ENCODE measurements at regions not wholly inside any gene's neighbourhood (a gene's known extent, or its start where the extent isn't known, plus 50 kb on each side); places are given as distances from the start of the nearest gene placed in this dataset.

GRCh38 chr2:105598829-105599698 is 145.6 kb upstream of the NCK2 start:
- no peak overlapping the region for H3K4me3 ChIP-seq (ENCODE audit: low read depth, low read length)
- no peak for DNase-seq (ENCODE audit: low read depth)

DNA sequence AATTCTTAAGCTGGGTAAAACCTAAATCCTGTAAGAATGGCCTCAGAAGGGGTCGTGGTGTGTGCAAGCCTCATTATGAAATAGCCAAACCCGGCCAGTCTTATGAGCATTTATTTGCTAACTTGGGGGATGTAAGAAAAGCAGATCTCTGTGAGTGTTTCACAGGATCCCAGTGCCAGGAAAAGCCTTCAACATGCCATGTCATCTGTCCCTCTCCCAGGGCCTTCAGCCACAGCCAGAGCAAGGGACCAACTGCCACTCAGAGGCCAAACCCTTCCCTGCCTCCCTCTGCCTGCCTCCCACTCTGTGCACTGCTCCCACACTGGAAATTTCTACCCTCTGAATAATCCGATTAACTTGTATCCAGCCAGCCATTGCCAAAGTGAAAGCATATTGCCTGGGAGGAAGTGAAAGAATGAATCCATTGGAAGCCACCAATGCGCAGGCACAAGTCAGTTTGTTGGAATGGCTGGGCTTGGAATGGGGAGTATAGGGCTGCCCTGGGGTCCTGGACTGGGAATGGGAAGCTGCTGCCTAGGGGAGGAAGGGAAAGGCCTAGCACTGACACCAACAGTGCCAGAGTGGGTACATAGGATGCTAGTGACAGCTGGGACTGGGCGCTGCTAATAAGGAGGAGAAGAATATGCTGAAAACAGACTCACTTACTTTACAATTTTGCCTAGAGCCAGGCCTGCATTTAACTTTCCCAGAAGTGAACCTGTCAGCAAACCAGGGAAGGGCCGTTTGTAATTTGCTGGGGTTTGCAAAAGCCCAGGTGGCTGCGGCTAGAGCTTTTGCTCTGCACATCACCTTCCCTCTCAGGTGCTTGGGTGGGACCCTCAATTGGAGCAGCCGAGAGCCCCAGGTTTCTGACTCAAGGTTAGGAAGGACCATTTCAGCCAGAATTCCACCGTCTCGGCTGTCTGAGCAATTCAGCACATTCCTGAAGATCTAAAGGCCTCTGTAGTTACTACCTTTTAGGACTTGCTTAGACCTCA is 146.6 kb upstream of the NCK2 start:
- no peak overlapping the region for H3K4me3 ChIP-seq (ENCODE audit: low read depth, low read length)
- no peak for DNase-seq (ENCODE audit: low read depth)

- no peak overlapping the region for H3K4me3 ChIP-seq (ENCODE audit: low read depth, low read length)
- DNase-seq (ENCODE audit: low read depth): no peak
Measured at GRCh38 chr2:105597011-105597805, 147.5 kb upstream of the NCK2 start.

GRCh38 chr2:105596411-105596921 is 148.2 kb upstream of the NCK2 start:
- H3K4me3 ChIP-seq (ENCODE audit: low read depth, low read length): no peak overlapping the region
- no peak for DNase-seq (ENCODE audit: low read depth)

DNA sequence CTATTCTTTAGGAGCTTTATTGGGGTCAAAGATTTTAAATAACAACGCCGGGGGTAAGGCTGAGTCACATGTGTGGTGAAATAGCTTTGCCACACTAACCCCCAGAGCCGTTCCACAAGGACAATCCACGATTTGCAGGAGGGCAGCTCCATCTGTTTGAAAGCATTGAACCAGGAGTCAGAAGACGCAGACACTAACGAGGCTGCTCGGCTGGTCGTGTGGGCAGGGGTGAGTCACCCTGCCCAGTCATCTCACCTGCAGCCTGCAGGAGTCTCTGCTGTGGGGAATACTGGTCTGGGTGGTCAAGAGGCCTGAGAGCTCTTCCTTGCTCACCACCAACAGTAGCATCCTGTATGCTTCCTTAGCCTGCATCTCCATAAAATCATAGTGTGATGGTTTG is 149.2 kb upstream of the NCK2 start:
- no peak overlapping the region for H3K4me3 ChIP-seq (ENCODE audit: low read depth, low read length)
- DNase-seq (ENCODE audit: low read depth): no peak

DNA sequence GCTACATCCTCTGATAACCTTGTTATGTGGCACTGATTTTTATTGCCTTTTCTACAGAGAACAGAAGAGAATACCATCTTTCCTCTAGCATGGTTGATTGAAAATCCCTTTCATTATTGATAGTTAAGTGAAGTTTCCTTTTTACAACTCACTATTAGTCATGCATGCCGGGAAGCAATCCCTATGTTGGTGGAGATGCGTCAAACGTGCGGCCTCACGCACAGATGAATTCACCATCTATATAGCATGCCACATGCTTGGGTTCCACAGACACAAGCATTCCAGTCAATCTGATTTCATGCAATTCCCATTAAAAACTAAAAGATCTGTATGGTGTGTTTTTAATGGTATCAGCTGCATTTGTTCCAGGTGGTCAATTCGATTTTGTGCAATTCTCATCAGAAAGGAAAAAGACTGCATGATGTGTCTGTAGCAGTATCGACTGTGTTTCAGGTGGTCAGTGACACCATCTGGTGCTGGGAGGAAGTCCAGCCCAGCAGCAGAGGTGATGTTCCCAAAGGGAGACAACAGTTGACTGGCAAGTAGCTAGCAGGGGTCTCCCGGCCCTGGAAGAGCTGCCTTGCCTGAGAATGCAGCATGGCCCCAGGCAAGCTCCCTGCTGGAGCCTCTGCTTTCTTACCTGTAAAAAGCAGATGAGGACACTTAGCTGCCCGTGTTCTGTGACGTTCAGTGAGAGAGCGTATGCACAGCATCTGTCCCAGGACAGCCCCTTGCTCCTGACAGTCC is 151.3 kb upstream of the NCK2 start:
- no peak for DNase-seq (ENCODE audit: low read depth)
- H3K4me3 ChIP-seq (ENCODE audit: low read depth, low read length): no peak overlapping the region

DNA sequence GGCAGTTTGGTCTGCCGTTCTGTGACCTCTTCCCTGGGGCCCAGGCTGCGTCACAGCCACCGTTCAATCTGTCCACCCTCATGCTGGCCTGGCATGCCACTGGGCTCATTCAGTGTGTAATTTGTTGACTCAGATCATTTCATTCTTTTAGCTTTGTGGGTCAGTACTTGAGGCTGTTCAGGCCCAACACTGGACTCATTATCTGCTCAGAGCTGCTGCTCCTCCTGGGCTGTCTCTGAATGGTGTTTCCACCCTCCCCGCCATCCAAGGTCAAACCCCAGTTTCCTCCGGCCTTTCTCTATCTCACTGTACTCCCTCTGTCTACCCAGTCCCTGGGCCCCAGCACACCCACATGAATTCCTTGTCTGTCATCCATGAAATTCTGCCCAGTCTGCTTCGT is 152.4 kb upstream of the NCK2 start:
- H3K4me3 ChIP-seq (ENCODE audit: low read depth, low read length): no peak overlapping the region
- no peak for DNase-seq (ENCODE audit: low read depth)

- no peak overlapping the region for H3K4me3 ChIP-seq (ENCODE audit: low read depth, low read length)
- DNase-seq (ENCODE audit: low read depth): no peak
Measured at GRCh38 chr2:105590780-105591660, 153.7 kb upstream of the NCK2 start.

- H3K4me3 ChIP-seq (ENCODE audit: low read depth, low read length): no peak overlapping the region
- no peak for DNase-seq (ENCODE audit: low read depth)
Measured at GRCh38 chr2:105588581-105588980, 156.1 kb upstream of the NCK2 start.

DNA sequence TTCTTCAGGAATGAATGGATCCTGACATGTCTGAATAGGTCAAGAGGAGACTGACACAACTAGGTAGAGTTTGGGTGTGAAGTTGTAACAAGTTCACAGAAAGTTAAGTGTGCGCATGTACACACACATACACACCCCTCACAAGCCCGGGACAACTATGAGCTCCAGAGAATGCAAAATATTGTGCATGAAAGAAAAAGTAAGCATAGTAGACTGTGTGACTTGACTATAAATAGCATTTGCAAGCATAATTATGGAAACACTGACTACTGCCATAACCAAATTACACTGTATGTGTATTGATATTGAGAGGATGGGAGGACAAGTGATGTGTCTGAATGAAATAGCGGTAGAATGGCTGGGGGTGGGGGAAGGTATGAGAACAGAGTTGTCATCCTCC is 157.1 kb upstream of the NCK2 start:
- no peak for DNase-seq (ENCODE audit: low read depth)
- no peak overlapping the region for H3K4me3 ChIP-seq (ENCODE audit: low read depth, low read length)

DNA sequence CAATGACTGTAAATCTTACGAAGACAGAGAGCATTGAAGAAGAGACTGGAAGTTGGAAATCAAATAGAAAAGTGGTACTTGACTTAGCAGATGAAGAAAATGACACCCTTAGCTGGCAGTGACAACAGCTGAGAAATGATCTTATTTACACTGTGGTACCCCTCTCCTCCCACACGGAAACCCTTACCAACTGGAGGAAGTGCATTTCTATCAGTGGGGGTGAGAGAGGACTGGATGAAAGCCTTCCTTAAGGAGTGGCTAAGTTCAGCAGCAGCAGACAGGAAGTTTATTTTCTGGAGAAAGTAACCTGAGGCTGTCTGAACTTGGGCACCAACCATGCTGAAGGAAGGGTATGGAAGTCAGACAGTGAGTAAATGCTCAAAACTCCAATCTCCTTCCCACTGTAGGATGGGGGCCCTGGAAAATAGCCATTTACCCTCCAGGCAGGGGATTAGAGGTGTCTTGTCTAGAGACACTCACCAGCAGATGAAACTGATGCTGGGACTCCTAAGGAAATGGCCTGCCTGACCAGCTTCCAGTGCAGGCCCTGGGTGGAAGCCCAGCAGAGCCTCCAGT is 160.2 kb upstream of the NCK2 start:
- no peak overlapping the region for H3K4me3 ChIP-seq (ENCODE audit: low read depth, low read length)
- DNase-seq (ENCODE audit: low read depth): no peak

DNA sequence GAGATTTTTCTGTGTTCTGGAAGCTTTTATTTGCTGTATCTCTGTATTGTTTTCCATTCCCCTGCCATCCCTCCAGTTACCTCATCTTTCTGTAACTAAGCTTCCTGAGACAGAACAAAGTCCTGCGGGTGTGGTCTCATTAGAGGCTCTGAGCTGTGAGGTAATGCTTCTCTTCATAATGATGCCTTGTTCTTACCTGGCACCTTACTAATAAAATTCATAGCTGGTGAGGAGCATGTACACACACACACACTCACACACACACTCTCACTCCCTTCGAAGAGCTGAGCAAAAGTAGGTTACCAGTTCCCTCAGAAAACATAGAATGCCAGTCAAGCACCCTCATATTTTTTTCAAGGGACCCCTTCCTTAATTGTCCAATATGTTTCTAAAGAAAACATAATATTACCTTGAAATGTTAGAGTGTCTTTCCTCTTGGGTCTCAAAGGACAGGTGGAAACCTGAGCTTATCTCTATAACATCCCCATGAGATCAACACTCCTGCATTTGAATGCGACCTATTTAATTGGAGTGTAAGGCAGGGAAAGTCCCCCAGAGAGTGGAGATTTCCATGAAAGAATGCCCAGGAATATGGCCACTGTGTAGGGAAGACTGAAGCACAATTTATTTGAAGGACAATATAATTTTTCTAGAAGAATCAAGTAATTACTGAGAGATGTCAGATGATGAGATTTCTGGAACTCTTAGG is 161.6 kb upstream of the NCK2 start:
- H3K4me3 ChIP-seq (ENCODE audit: low read depth, low read length): no peak overlapping the region
- DNase-seq (ENCODE audit: low read depth): no peak

DNA sequence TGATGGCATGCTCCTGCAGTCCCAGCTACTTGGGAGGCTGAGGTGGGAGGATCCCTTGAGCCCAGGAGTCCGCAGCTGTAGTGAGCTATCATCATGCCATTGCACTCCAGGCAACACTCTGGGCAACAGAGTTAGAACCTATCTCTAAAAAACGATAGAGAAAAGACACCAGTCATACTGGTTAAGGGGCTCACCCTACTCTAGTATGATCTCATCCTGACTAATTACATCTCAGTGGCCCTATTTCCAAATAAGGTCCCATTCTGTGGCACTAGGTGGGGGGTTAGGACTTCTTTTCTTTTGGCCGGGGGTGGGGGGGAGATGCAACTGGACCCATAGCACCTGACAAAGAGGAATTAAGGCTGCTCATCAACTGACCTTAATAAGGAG is 163.2 kb upstream of the NCK2 start:
- DNase-seq (ENCODE audit: low read depth): no peak
- no peak overlapping the region for H3K4me3 ChIP-seq (ENCODE audit: low read depth, low read length)

DNA sequence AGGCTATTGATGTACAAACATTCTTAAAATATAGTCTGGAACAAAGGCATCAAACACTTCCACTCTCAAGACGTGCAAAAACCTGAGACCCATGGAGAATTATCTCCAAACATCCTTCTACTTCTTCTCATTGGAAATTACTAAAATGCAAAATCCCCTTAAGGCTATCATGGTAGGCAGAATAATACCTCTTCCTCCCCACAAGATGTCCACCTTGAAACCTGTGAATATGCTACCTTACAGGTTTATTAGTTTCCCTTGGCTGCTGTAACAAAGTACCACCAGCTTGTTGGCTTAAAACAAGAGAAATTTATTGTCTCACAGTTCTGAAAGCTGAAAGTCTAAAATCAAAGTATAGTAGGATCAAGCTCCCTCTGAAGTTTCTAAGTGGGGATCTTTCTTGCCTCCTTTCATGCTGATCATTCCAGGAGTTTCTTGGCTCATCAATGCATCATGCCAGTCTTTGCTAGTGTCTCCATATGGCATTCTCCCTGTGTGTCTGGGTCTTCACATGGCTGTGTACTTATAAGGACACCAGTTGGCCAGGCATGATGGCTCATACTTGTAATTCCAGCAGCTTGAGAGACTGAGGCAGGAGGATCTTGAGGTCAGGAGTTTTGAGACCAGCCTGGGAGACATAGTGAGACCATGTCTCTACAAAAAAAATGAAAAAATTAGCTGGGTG is 163.7 kb upstream of the NCK2 start:
- DNase-seq (ENCODE audit: low read depth): no peak
- no peak overlapping the region for H3K4me3 ChIP-seq (ENCODE audit: low read depth, low read length)

DNA sequence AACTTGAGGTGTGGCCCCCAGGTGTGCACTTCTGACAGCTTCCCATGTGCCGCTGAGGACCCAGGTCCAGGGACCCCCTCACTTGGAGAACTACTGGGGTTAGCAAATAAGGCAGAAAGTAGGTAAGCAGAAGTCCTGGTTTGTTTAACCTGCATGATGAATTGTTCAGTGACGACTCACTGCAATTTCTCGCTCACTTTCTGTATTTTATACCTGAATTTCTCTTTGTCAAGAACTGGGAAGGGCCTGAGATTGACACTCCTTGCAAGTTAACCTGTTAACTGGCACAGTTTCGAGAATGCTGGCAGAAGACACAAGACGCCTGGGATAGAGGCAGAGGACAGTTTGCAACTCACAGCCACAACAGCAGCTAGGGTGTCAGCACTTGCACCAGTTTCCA is 164.5 kb upstream of the NCK2 start:
- H3K4me3 ChIP-seq (ENCODE audit: low read depth, low read length): no peak overlapping the region
- DNase-seq (ENCODE audit: low read depth): no peak

DNA sequence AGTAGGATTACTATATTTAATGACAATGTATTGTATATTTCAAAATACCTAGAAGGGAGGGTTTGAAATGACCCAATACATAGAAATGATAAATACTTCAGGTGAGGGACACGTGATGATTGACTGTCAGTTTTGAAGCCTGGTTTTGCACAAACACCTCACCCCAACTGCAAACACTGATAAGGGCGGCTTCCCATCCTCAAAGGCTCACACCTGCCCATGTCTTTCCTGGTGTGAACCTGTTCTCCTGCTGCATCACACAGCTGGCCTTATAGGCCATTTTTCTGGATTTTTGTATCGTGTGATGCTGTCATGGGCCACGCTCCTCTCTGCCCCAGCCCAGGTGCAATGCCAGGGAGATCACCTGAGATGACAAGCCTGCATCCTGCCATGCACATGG is 166.5 kb upstream of the NCK2 start:
- DNase-seq (ENCODE audit: low read depth): no peak
- H3K4me3 ChIP-seq (ENCODE audit: low read depth, low read length): no peak overlapping the region
